CD1c-positive myeloid dendritic cell (primary cell): ENCODE measurements at regions not wholly inside any gene's neighbourhood (a gene's known extent, or its start where the extent isn't known, plus 50 kb on each side); places are given as distances from the start of the nearest gene placed in this dataset.
"Not testable (repeated sequence)": the region's sequence is repeated elsewhere in the genome, so short reads cannot be mapped to it uniquely, and the experiment has no call there.

ENCODE experiments used
- DNase-seq: peaks from one replicate; pipeline ENCODE4 v3.0.0-alpha.2; 2016; ENCODE audit errors: extremely low spot score

DNA sequence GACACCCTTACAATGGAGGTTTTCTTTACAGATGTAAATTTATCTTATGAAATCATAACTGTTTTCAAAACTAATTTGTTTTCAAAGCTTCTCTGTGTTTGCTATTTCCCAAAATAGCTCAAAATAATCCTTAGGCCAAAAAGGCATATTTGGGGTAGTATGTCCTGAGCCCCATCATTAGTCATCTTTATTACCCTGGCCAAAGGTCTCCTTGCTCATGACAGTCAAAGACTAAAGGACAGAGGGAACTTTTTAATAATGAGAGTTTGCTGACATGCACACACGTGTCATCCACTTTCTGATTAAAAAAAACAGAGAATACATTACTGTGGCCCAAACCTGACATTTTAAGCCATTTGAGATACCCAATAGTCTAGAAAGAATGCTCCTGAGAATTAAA lies 221.9 kb upstream of the DUSP10 start:
- DNase-seq: no peak

DNA sequence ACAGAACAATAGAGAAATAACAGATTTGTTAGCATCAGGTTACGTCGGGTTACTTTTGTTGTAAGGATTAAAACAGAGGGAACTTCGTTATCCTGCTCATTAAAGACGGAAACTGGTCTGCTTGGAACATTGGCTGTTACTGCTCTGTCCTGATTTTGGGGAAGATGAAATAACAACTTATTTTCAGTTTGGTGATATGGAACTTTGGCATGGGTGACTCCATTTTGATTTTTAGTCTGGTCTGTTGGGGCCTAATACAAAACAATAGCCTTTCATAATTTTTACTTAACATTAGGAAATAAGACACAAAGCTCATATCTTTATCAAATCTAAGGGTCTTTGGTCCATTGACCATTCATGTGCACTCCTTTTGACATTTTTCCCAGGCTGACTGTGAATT lies 220.5 kb upstream of the DUSP10 start:
- DNase-seq: no peak

DNA sequence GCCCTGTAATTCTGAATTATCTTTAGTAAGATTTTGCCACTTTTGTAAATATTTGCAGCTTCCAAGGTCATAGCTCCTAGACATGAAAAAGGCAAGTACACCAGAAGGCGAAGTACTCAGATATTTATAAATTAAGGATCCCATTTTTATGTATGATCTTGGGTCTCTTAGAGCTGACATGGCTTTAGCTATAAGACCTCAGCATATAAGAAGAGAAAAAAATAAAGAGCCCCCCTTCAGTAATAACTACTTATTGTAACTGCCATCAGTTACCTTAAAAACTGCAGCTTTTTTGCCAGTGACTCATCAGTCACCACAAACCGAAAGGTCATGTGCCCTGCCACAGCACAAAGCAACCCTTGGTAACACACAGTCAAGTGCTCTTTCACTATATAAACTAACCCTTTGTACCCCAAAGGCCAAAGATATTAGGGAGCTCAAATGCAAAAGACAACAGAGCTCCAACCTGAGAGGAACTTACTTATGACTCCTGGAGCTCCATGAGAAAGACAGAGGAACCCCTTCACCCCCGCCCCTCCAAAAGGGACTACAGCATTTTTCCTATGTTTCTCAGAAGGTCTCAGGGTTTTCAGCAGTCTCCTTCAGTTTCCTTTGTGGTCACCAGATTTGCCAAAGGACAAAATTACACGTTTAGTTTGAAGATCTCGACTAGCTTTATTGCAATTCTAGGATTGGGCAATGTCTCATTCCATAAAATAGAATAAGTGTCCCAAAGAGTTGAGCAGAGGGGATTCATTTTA lies 219.8 kb upstream of the DUSP10 start:
- DNase-seq: peak; percentile 20

DNA sequence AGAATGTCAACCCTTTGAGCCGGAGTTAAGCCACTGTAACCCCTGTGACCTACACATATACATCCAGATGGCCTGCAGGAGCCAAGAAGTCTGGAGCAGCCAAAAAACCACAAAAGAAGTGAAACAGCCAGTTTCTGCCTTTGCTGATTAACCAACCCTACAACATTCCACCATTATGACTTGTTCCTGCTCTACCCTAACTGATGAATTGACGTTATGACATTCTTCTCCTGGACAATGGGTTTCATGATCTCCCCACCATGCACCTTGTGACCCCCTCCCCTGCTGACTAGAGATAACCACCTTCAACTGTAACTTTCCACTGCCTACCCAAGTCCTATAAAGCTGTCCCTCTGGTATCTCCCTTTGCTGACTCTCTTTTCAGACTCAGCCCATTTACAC lies 216.3 kb upstream of the DUSP10 start:
- not testable (repeated sequence) for DNase-seq

DNA sequence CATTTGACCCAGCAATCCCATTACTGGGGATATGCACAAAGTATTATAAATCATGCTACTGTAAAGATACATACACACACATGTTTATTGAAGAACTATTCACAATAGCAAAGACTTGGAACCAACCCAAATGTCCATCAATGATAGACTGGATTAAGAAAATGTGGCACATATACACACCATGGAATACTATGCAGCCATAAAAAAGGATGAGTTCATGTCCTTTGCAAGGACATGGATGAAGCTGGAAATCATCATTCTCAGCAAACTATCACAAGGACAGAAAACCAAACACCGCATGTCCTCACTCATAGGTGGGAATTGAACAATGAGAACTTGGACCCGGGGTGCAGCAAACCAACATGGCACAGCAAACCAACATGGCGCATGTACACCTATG lies 215.5 kb upstream of the DUSP10 start:
- DNase-seq: not testable (repeated sequence)

DNA sequence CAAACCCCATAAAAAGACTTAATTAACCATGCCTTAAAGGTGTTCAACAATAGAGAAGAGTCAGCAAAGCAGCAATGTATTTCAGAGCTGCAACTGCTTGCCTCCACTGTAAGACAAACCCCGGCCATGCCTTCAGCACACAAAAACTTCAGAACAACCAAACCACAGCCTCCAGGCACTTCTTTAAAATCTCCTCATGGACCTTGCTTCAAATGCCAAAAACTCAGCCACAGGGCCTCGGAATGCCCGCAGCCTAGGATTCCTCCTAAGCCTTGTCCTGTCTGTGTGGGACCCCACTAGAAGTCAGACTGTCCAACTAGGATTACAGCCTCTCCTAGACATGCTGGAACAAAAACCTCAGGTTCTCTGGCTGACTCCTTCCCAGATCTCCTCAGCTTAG lies 208.1 kb upstream of the DUSP10 start:
- no peak for DNase-seq

DNA sequence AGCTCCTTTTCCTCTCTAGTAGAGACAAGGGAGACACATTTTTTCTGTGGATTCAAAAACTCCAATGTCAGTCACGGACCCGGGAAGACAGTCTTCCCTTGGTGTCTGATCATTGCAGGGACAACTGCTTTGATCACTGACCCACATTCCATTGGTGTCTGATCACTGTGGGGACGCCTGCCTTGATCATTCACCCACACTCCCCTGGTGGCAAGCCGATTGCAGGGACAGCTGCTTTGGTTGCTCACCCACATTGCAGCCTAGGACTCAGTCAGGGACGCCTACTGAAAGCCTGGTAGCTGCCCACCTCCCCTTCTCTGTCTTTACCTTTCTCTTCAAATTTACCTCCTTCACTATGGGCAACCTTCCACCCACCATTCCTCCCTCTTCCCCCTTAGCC lies 206.6 kb upstream of the DUSP10 start:
- no peak for DNase-seq

DNA sequence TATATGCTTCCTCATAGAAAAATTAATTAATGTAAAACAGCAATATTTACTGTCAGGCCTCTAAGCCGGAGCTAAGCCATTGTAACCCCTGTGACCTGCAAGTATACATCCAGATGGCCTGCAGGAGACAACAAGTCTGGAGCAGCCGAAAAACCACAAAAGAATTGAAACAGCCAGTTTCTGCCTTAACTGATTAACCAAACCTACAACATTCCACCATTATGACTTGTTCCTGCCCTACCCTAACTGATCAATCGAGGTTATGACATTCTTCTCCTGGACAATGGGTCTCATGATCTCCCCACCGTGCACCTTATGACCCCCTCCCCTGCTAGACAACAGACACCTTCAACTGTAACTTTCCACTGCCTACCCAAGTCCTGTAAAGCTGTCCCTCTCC lies 205.8 kb upstream of the DUSP10 start:
- DNase-seq: no peak

DNA sequence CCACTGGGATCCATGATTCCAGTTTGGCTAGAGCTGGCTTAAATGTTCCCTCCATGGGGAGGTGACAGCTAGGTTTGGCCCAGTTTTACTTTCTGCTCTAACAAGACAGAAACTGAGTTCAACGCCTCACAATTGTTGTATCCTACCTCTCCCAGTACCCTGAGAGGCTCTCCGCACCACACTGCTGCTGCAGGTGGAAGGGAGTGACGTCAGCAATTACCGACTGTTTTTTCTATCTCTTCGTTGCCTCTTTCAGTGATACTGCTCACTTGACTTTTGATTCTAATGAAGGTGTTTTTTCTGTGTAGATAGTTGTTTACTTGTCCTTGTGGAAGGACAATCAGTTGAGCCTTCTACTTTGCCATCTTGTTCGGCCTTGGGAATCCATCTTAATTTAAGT lies 204.9 kb upstream of the DUSP10 start:
- no peak for DNase-seq

DNA sequence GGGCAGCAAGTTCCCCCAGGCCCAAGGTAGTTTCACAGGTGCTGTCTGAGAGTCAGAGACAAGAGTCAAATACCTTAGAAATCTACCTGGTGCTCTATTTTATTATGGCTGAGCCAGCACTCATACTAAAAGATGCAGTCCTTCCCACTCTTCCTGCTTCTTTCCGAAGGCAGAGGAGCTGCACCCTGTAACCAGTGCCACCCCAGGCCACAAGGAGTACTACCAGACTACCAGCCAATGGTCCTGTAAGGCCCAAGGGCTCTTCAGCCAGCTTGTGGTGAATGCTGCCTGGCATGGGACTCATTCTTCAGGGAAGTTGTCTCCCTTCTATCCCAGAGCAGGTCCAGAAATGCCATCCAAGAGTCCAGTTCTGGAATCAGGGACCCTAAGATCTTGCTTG lies 203.8 kb upstream of the DUSP10 start:
- no peak for DNase-seq

DNA sequence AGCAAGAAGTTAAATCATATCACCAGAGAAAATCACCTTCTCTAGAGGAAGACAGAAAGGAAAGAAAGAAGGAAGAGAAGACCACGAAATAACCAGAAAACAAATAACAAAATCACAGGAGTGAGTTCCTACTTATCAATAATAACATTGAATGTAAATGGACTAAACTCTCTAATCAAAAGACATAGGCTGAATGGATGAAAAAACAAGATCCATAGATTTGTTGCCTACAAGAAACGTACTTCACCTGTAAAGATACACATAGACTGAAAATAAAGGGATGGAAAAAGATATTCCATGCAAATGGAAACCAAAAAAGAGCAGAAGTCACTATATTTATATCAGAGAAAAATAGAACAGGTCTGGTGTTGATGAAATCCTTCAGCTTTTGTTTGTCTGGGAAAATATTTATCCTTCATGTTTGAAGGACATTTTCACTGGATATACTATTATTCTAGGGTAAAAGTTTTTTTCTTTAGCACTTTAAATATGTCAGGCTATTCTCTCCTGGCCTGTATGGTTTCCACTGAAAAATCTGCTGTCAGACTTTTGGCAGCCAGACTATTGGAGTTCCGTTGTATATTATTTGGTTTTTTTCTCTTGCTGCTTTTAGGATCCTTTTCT lies 202.5 kb upstream of the DUSP10 start:
- DNase-seq: no peak

DNA sequence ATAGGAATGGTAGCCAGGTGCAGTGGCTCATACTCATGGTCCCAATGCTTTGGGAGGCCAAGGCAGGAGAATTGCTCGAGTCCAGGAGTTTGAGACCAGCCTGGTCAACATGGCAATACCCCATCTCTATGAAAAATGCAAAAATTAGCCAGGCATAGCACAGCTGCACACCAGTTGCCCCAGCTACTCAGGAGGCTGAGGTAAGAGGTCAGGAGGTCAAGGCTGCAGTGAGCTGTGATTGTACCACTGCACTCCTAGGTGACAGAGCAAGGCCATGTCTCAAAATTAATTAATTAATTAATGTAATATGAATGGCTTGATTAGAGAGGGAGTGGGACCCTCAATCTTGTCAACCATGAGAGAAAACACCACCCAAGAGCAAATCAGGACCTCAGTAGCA lies 198.7 kb upstream of the DUSP10 start:
- DNase-seq: no peak

DNA sequence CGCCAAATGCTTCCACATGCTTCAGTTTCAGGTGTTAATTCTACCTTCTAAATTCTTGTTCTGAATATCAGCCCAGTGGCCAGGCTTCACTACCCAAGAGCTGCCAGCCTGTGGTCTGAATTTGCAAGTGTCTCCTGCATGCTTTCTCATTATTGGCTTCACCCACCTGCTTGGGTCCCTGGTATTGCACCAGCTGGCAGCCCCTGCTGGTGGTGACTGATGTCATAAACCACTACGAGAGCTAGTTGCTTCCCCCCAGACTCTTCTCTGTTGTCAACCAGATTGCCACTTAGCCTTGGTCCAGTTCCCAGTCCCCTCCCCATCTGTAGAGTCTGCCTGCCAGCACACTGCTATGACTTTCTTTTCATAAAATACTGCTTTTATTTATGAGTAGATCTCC lies 197.7 kb upstream of the DUSP10 start:
- no peak for DNase-seq

DNA sequence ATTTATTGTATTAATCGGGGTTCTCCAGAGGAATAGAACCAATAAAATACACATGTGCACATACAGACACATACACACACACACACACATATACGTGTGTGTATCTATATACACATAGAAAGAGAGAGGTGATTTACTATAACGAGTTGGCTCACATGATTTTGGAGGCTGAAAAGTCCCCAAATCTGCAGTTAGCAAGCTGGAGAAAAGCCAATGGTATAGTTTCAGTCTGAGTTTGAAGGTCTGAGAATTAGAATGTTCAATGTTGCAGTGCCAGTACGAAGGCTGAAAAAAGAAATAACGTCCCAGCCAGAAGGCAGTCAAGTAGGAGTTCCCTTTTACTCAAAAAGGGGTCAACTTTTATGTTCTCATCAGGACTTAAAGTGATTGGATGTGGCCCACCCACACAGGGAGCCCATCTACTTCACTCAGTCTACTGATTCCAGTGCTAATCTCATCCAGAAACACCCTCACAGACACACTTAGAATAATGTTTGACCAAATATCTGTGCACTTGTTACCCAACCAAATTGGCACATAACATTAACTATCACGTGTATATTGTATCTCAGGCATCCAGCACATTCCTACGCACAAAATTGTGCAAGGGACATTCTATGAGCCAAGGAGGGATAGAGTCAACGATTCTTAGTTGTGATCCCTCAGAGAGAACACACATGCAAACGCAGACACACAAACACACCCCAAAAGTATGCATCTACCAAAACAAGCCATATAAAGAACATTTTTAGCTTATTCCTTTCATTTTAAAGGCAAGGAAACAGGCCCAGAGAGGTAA lies 195.5 kb upstream of the DUSP10 start:
- no peak for DNase-seq

DNA sequence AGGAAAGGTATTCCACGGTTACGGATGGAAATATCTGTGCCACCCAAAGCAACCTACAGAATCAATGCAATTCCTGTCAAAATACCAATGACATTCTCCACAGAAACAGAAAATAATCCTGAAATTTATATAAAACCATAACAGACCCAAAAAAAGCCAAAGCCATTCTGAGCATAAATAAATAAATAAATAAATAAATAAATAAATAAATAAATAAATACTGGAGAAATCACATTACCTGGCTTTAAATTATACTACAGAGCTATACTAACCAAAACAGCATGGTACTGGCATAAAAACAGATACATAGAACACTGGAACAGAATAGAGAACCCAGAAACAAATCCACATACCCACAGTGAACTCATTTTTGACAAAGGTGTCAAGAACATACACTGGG lies 191.9 kb upstream of the DUSP10 start:
- DNase-seq: no peak

DNA sequence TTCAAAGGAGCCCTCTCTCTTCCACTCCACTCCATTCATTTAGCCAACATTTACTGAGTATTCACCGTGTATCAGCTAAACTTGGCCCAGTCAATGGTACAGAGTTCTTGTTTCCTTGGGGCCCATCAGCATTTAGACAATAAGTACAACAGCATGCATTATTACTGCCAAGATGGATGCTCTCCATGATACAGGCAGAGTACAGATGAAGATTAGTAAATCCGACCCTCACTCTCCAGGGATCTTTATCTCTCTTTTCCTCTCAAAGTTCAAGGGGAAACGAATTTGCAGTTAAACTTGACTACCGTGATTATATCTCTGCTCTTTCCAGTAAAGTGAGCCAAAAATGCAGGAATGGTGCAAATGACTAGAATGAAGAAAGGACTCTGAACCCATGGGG lies 184.6 kb upstream of the DUSP10 start:
- DNase-seq: no peak

DNA sequence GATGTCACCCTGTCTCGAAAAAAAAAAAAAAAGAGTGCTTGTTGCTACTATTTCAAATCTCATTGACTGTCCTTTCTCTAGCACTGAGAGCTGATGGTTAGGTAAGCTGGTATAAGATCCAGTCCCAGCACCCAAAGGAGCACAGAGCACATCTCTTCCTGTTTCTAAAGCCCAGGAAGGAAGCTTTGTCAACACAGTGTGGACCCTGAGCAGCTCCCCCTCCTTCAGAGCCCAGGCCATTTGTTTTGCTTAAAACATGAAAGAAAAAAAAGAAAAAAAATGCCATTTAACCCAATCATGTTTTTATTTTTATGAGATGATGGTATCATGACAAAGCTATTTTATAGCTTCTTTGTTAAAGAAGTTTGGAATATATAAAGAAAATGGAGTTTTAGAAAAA lies 184.1 kb upstream of the DUSP10 start:
- no peak for DNase-seq

DNA sequence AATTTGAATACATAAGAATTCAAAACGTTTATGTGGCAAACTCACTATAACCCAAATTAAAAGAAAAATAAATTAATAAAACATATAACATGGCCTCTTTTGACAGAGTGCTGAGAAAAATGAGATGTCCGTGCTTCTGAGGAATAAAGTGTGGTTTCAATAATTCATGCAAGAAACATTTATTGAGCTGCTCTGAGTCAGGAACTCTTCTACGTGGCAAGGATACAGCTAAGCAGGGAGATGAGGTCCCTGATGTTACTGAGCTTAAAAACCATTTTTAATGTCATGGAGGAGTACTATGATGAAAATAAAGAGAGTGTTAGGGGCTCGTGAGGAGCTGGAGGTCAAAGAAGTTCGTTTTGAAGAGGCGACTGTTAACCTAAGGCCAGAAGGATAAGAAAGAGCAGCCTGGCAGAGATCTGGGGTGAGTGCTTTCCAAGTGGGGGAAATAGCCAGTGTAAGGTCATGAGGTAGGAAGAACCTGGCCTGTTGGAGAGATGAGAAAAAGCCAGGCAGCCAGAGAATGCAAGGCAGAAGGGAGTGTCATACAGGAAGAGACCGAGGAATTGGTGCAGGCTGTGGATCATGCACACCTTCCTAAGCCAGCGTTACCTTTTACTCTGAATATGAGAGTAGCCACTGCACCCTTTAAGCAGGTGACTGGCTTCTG lies 182.2 kb upstream of the DUSP10 start:
- no peak for DNase-seq

DNA sequence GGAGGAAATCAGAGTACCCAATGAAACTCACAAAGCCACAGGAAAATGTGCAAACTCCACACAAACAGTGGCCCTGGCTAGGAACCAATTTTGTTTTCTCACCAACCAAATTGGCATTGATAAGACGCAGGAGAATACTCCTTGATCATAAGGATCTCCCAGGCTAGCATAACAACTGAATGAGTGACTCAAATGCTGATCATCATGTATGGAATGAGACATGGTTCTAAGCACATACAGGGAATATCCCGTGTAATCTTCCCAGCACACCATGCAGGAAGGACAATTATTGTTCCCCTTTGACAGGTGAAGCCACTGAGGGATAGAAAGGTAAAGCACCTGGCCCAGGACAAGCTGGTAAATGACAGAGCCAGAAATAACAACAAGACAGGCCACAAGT lies 180.0 kb upstream of the DUSP10 start:
- no peak for DNase-seq

DNA sequence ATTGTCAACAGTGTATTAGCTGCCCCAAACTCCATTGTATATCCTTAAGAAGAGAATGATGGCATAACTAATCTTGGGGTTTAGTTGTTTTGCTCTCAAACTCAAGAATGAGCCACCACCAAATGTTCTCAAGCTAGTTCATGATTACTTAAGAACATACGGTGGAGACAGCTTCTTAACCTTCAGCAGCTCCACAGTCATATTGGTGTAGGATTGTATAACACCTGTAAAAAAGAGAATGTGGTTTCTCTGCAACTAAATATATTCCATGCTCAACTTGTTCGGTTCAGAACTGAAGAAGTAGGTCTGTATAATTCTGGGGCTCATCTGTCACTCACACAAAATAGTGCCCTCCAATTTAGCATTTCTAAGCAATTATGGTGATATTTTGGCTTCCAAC lies 177.9 kb upstream of the DUSP10 start:
- no peak for DNase-seq

DNA sequence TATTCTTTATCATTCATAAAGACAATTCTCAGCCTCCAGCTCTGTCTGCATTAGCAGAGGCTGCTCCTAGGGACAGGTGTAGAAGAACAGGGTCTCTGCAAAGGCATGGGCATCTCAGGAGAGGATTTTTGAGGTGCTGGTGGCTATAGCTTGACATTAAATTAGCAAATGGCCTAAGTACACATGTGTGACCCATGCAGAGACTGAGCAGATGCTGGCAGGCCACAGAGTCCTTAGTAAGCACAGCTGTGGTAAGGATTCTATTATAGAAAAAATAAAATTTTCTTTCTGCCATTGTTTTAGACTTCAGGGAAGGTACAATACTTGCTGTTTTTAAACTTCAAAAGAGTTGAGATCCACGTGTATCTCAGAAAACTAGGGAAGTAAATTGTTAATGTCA lies 177.5 kb upstream of the DUSP10 start:
- DNase-seq: no peak

DNA sequence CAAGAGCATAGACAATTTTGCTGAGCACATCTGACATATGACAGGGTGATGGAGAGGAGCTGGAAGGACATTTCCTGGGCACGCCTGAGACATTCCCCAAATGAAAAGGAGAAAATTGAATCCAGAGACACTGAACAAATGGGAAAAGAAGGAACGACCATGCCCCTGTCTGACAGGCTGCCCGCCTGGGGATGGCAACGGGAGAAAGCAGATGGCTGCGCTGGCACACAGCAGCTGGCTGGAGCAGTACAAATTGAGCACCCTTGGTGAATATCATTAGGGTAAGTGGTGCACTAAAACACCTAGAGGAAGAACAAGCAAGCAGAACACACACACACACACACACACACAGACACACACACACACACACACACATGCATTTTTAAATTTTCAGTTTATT lies 174.3 kb upstream of the DUSP10 start:
- DNase-seq: no peak

DNA sequence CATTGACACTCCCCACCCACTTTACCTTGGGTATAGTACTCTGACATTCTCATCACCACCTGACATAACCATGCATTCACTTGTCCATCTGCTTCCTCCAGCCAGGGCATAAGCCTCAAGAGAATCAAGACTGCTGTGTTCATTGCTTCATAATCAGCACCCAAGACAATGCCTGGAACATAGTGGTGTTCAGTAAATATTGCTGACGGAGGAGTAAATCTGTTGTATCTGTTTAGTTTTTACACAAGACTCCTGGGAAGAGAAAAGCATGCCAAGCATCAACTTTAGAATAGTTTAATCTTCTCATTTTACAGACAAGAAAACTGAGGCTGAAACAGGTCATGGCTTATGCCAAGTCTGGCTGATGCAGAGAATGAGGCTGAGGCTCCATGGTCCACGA lies 173.9 kb upstream of the DUSP10 start:
- DNase-seq: no peak
